COLO829 (cell line): ENCODE measurements at regions not wholly inside any gene's neighbourhood (a gene's known extent, or its start where the extent isn't known, plus 50 kb on each side); places are given as distances from the start of the nearest gene placed in this dataset.
A peak's percentile ranks its signal among the peaks of the same experiment; 100 is the strongest.

Experiments used
- DNase-seq: peaks from one replicate; pipeline ENCODE4 v3.0.0; 2012; ENCODE audit warnings: low spot score

- no peak for DNase-seq
Observed at GRCh38 chr13:95447814-95448213, 104.7 kb upstream of the CLDN10 start.

GRCh38 chr13:95451656-95452055 is 100.9 kb upstream of the CLDN10 start:
- no peak for DNase-seq

GRCh38 chr13:95452375-95452774 is 100.1 kb upstream of the CLDN10 start:
- no peak for DNase-seq

GRCh38 chr13:95455782-95456181 is 96.7 kb upstream of the CLDN10 start:
- DNase-seq = no peak

- no peak for DNase-seq
Observed at GRCh38 chr13:95456815-95457214, 95.7 kb upstream of the CLDN10 start.

GRCh38 chr13:95457294-95457693 is 95.2 kb upstream of the CLDN10 start:
- DNase-seq = no peak

GRCh38 chr13:95462801-95463200 is 89.7 kb upstream of the CLDN10 start:
- no peak for DNase-seq

GRCh38 chr13:95463531-95463930 is 89.0 kb upstream of the CLDN10 start:
- DNase-seq = no peak

- no peak for DNase-seq
Observed at GRCh38 chr13:95470574-95471366, 81.8 kb upstream of the CLDN10 start.

- no peak for DNase-seq
Observed at GRCh38 chr13:95471960-95472359, 80.6 kb upstream of the CLDN10 start.

GRCh38 chr13:95474992-95475391 is 77.5 kb upstream of the CLDN10 start:
- no peak for DNase-seq

- DNase-seq = no peak
Observed at GRCh38 chr13:95477187-95477586, 75.3 kb upstream of the CLDN10 start.

- DNase-seq = no peak
Observed at GRCh38 chr13:95479731-95480130, 72.8 kb upstream of the CLDN10 start.

GRCh38 chr13:95480131-95480545 is 72.4 kb upstream of the CLDN10 start:
- DNase-seq = no peak

- no peak for DNase-seq
Observed at GRCh38 chr13:95480791-95481780, 71.4 kb upstream of the CLDN10 start.

- DNase-seq = no peak
Observed at GRCh38 chr13:95484052-95484451, 68.5 kb upstream of the CLDN10 start.

GRCh38 chr13:95485045-95485517 is 67.4 kb upstream of the CLDN10 start:
- DNase-seq = no peak

- DNase-seq = no peak
Observed at GRCh38 chr13:95485518-95486144, 66.9 kb upstream of the CLDN10 start.

- DNase-seq = peak; percentile 13
Observed at GRCh38 chr13:95492044-95492801, 60.3 kb upstream of the CLDN10 start.

- DNase-seq = peak; percentile 58
Observed at GRCh38 chr13:95494082-95494681, 58.3 kb upstream of the CLDN10 start.

GRCh38 chr13:95496485-95496884 is 56.0 kb upstream of the CLDN10 start:
- no peak for DNase-seq
